NCI-H1694 treated with DMSO at 0.1 percent for 48 hours (cell line): ENCODE measurements at regions not wholly inside any gene's neighbourhood (a gene's known extent, or its start where the extent isn't known, plus 50 kb on each side); places are given as distances from the start of the nearest gene placed in this dataset.

Experiments used
- DNase-seq: peaks from one replicate; lab custom pipeline; 2025; lab: John Stamatoyannopoulos, UW

DNA sequence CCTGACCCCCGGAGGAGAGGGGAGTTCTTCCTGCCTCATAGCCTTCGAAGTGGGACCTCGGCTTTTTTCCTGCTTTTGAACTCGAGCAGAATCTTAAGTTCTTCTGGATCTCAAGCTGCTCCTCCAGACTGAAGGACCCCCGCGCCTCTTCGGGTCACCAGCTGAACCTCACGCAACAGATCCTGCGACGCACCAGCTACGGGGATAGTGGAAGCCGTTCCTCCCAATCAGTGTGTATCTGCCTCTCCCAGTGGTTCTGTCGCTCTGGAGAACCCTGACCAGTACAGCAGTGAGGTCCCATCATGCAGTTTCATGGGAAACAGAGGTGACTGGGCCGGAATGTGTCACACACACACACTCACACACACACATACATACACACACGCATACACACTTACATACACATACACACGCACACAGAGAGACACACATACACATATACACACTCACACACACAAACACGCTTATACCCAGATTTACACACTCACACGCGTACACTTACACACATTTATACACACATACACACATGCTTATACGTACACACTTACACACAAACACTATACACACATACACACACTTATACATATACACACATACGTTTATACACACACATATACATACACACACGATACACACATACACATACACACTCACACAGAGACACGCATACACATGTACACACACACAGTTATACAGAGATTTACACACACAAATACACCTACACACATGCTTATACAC is 170.0 kb downstream of the TTLL2 start:
- DNase-seq = no peak

DNA sequence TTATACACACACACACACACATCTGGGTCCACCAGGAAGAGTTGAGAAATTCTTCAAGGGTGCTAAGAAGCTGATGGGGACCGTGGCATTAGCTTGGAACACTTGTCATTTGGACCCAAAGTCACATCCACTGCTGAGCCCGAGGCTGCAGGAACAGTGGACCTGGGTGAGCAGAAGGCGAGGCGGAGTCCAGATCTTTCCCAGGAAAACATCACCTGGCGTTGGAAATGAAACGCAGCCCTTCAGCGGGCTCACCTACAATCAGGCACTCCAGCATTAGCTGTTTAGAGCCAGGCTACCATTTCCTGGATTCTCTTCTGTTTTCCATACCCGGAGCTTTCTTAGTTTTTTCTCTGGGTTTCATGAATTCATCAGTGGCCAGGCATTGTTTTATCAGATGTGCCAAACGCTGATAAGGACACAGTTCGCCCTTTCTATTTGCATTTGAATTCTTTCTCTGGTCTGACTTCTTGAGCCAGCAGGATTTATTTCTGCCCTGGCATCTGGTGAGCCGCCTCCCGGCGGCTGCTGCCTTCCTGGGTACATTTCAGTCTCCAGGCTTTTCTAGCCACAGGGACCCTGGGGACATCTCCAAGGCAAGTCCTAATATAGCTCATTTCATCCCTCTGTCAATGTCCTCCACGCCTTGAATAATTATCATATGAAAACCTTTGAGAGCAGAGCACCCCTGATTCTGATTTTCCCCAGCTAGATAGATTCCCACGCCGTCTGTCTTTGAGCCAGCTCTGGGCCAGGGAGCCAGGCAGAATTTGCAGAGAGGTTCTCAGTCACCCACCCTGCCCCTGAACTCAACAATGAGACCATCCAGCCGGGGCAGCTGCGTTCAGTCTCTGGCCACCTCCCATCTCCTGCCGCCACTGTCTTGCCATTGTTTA is 170.9 kb downstream of the TTLL2 start:
- peak; percentile 64 for DNase-seq

DNA sequence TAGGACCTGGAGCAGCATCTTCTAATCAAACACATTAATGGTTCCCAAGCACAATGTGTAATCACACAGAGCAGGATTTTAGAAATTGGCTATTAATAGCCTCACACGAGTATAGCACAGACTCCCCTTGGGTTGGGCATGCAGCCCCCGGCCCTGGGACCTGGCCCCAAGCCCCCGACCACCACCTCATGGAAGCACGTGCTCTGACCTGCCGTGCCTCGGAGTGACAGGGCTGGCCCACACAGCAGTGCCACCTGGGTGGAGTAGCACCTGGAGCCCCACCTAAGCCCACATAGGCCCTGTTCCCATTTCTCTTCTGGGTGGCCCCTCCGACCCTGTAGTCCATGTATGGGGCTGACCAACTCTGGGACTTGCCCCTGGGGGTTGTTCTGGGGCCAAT is 171.8 kb downstream of the TTLL2 start:
- DNase-seq = no peak

DNA sequence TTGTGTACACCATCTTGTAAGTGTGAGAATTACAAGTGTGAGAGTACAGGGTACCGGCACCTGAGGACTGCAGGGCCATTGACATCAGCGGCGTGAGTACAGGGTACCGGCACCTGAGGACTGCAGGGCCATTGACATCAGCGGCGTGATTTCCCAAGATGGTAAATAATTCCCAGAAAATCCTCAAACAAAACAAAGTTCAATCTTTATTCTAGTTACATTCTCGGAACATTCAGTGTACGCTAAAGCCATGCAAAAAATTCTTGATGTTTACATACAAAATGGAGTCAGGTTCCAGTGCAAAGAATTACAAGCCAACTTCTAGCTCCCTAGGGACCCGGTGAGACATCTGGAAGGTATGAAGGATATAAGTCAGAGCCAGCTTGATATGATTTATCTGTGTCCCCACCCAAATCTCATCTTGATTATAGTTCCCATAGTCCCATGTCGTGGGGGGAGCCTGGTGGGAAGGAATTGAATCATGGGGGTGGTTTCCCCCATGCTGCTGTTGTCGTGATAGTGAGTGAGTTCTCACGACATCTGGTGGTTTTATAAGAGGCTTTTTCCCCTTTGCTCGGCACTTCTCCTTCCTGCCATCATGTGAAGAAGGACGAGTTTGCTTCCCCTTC is 172.7 kb downstream of the TTLL2 start:
- DNase-seq = no peak

DNA sequence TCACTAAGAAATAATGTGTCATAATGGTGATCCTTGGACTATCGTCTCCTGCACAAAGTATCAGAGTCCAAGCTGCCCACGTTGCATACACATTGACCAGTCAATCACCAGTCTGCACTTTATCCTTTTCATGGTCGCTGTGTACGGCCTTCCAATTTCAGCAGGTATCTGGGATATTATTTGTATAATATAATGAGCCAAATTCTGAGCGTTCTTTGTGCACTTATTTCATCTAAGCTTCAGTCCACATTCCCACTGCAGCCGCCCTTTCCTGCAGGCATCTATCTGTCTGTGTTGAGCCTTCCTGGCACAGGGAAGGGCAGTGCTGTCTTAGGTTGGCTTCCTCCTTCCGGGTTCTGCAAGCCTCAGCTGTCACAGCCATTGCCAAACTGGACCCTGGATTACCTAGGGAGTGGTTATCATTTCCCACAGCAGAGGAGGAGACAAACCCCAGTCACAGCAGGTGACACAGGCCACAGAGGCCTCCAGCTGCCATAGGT is 174.3 kb downstream of the TTLL2 start:
- no peak for DNase-seq

DNA sequence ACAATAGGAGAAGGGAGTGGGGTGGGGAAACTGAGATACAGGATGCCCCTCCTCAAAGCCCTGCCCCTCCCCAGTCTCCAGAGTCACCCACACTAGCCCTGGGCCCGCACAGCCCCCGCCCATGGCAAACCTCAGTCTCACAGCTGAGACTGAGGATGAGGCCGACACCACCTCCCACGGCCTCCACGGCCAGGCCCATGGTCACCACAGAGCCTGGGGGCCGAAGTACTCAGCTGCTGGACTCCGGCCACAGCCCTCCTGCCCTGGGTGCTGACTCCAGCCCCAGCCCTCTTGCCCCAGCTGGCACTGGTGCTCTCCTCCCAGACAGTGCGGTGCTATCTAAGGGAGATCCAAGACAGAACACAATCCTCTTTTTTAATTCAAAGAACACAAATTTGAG is 176.1 kb downstream of the TTLL2 start:
- no peak for DNase-seq

DNA sequence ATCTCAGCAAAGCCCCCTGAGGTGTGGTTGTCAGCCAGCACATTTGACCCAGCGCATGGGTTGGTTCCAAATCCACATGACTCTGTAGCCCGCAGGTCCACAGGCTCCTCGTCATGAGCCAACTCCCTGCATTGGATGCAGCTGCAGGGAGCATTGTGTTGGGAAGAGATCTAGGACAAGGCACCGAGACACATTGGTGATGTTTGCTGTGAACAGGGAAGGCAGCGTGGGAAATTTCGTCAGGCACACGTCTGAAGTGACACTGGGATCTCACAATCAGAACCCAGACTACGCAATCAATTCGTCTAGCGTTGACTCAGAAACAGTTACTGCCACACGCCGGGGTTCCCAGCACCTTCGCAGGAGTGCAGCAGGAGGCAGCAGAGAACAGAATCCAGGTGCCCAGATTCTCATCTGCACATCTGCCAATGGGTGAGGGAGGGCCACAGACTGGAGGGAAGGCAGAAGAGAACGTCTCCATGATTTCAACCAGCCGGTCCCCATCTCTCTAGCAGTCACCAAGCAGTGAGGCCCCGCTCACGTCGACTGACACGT is 177.0 kb downstream of the TTLL2 start:
- peak; percentile 44 for DNase-seq

DNA sequence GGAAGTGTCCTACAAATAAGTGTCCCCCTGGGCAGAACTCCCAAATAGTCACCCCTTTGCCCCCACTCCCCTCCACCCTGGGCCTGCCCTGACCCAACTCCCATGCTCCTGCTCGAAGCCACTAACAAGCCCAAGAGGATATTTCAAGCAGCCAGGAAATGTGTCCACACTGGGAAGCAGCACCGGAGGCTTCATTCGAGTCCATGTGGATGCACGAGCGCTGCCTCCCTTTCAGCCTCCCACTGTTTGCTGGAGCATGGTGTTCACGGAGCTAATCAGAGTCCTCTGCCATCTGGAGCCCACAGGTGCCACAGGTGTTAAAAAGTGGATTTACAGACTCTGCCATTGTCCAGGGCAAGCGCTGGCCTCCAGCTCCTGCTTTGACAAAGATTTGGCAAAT is 177.6 kb downstream of the TTLL2 start:
- no peak for DNase-seq

DNA sequence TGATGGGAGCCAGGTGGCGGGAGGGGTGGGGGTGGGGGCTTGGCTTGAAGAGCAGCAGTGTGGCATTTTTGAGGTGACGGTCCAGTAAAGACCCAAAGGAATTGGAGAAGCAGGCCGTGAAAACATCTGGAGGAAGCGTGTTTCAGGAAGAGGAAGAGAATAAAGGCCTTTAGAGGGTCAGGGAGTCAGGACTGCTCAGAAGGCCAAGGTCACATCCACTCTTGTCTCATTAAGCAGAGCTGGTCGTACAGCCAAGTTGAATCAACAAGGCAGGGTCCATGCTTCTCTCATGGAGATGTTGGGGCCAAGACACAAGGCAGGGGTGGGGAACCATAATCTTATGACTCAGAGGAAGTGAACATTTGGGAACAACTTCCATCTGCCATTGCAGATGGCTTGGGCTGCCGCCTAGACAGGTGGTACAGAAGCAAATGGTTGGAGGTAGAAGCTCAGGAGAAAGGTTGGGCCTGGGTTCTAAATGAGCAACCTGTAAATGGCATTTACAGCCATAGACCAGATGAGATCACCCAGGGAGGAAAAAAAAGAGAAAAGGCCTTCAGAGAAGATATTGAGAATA is 179.6 kb downstream of the TTLL2 start:
- DNase-seq = peak; percentile 9

DNA sequence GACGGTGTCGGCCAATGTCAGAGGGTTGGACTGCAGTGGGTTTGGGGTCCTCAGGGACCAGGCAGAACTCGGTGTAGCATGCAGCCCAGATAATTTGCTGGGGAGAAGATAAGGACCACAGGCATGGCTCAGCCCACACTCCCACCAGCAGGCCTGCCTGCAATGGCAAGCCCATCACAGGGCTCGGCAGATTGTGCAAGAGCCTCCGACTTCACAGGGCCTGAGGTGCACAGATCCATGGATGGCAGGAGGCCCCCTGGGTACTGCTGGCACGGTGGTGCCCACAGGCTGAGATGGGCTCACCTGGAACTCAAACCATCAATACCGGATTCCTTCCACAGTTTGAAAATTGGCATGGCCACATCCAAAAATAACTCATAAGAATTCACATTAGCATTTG is 180.3 kb downstream of the TTLL2 start:
- DNase-seq = no peak

DNA sequence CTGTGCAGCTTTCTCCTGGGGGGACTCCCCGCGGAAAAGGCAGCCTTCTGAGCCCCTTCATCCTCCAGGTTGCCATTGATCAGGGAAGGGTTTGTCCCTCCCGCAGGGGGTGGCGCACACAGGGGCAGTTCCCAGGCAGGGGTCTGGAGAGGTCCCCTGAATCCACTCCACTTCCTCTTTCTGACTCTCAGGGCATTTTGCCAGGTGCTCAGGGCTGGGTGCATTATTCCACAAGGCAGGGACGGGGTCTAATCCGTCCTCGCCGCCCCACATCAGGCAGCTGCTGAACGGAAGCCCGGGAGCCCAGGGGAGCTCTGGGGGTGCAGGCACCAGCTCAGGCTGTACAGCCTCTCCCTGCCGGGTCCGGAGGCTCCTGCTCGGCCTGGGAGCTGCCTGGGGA is 180.9 kb downstream of the TTLL2 start:
- no peak for DNase-seq

DNA sequence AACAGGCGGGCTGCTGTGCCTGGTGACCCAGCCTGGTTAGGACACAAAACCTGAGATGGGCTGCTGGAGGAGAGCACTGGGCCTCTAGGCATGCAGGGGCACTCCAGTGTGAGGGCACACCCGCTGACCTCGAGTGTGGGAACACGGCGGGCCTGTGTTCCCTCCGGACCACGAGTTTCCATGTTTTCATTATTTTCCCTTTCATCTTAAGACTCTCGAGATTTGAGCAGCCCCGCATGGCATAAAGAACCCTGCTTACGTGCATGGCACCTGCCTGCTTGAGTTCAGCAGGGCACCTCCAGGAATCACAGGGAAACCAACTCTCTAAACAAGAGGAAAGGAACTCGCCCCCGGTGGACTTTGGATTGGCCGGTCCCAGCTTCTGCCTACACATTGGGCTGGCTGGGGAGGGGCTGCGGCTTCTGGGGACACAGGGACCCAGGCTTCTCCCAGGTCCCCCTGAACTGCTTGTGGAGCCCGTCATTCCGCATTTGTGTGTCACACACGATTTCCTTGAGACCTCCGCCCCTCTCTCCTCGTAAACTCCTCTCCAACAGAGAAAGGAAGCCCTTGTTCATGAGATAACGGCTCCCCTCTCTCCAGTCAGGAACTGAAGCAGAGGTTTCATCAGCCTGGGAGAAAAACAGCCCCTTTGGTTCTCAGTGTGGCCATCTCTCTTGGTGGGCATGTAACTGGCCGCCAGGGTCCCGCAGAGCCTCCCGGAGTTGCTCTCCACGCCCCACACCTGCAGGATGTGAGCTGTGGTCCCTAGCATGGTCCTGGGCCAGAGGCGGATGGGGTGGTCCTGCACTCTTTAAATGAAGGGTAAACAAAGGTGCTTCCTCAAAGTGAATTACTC is 181.8 kb downstream of the TTLL2 start:
- no peak for DNase-seq

DNA sequence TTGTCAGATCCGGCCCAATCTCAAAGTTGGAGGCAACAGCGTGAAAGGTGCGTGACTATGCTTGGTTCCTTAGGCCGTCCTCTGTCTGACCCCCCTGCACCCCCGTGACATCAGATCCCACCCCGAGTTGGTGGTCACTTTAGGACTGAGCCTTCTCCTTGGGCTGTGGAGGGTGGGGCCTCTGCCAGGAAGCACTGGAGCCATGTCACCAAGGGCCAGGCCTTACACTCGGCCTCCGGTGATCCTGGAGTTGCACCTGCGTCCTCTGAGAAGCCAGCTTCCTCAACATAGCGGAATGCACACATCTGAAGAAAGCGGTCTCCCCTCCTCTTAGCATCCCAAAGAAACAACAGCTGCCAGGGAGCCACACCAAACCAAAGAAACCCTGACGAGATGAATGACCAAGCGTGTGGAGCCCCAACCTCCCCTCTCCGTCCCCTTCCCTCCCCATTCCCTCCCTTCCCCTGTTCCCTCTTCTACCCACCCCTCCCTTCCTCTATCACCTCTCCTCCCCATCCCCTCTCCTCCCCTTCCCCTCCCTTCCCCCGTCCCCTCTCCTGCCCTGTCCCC is 182.6 kb downstream of the TTLL2 start:
- no peak for DNase-seq

DNA sequence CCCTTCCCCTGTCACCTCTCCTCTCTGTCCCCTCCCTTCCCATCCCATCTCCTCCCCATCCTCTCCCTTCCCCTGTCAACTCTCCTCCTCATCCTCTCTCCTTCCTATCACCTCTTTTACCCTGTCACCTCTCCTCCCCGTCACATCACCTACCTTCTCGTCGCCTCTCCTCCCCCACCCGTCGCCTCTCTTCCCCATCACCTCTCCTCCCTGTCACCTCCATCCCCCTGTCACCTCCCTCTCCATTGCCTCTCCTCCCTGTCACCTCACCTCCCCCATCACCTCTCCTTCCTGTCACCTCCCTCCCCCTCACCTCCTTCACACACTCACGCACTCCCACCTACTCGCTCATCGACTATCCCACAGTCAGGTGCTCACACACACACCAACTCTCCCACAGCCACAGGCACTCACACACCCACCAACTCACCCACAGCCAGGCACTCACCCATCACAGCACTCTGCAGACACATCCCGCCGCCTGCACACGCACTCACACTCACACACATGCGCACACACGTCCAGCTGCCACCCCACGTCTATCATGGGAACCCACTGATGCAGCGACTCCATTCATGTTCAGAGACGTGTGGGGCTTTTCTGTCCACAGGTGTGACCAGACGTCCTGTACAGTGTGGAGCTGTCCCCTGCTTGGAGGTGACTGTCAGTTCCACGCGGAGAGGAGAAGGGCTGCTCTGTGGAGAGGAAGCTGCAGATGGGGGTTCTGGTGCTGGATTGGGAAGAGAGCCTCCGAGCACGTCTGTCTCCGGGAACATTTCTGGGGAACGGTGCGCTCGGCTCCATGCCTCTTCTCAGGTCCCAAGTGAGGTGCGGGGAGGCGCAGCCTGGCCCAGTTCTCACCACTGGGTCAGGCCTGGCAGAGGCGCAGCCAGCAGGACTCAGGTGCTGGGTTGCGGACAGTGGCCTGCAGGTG is 184.3 kb downstream of the TTLL2 start:
- no peak for DNase-seq

DNA sequence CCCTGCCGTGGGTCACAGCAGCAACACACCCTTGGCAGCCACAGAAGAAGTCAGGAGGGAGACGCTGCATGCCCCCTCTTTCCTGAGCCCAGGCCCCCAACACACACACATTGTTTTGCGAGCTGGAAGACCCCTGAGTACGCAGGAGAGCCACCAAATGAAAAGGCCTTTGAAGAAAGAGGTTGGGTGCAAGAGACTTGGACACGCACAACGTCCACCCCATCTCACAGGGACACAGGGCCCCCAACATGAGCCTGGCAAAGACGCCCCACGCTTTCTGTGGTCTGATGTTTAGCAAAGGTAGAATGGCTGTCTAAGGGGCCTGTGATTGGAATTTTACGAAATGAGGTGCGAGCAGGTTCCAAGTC is 185.0 kb downstream of the TTLL2 start:
- DNase-seq = no peak

DNA sequence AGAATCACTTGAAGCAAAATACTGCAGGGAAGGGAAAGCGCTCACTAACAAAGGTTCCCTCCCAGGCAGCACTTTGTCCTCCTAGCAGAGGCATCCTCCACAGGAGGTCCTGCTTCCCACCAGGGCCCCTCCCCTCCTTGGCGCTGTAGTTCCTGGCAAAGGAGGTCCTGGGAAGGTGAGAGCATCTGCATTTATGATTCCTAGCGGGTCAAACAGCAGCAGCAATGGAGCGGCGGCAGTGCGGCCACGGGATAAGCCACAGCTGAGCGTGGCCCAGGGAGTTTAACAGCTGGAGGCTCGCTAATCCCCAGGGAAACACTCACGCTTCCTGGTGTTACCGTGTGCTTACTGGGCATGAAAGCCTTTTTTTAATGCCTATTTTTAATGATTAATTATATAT is 185.8 kb downstream of the TTLL2 start:
- no peak for DNase-seq

DNA sequence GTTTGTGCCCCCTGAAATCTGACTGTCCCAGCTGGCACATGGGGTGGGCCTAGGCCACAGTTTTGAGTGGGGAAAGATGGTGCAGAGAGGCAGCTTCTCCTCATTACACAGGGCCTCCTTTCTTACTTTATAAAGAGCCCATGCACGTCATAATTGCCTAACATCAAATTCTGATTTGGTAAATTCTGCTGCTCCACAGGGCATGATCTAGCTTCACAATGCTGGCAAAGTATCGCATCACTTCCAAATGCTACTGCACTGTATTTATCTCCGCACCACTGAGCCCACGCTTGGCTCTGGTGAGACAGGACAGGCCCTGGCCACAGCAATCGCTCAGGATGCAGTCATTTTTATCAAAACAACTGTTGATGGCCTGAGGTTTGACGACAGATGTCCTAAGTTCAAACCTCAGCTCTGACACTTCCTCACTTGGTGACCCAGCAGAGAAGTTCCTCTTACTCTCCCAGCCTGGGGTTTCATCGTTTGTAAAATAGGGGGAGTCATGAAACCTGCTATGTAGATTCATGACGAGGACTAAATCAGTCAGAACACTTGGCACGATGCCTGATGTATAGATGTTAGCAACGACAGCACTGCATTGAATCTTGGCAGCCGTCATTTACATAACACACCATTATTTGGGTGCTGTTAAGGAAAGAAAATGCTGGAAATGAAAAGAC is 187.9 kb downstream of the TTLL2 start:
- DNase-seq = peak; percentile 21

DNA sequence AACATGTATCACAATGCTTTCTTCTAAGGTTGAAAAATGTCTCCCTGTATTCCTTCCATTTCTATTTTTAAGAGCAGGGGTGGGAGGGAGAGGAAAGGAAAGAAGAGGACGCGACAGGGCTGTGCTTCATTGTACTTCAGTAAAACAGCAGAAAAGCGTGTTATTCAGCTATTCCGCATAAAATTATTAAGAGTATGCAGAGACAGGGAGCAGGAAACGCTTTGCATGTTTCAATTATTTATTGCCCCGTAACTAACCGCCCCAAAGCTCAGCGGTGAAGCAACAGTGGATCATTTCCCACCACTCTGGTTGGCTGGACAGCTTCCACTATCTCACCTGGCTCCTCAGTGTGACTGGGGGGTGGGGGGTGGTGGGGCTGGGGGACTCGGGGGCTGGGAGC is 188.9 kb downstream of the TTLL2 start:
- DNase-seq = no peak

DNA sequence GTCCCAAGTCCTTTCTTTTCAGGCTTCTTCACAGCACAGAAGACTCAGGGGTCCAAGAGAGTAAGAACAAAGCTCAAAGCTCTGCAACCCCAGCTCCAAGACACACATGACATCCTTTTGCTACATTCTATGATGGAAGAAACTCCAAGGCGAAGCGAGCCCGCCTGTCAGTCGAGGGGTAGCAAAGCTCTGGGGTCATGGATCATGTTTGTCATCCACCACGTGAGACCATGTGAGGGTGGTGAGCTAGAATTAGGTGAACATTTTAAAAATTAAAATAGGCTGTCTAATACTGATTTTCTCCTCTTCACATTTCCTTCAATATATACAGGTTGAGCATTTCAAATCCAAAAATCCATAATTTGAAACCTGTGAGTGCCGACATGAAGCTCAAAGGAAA is 189.6 kb downstream of the TTLL2 start:
- no peak for DNase-seq
